ENCODE measurements at regions not wholly inside any gene's neighbourhood (a gene's known extent, or its start where the extent isn't known, plus 50 kb on each side); places are given as distances from the start of the nearest gene placed in this dataset.

- H2BK120ac ChIP-seq (replicated peaks; ENCODE audit: low read depth, low read length), result no peak overlapping the region
- H3K4me2 ChIP-seq (ENCODE audit: insufficient read depth in 1 of 2, low read depth in 2 of 2, low read length in 2 of 2), result peak overlapping the region; percentile 95 to 96; a peak in 3 of 4 replicates
- H3K18ac ChIP-seq (ENCODE audit: extremely low read depth, low read length), result peak overlapping the region; percentile 39; the same call in 1 of the 2 replicates
- no peak overlapping the region for H3K14ac ChIP-seq (ENCODE audit: insufficient read length)
- H3K79me1 ChIP-seq (ENCODE audit: low read depth, low read length), result no peaks in the 10 kb centered on the region
- H3K27me3 ChIP-seq (replicated peaks in 1 of 4; ENCODE audit: control insufficient read depth in 3 of 4, extremely low read depth in 1 of 4, insufficient read depth in 3 of 4, low read length in 3 of 4), result peaks cover 0 to 23% (median 13%) of the 10 kb centered on the region in 4 experiments
- H3K4me3 ChIP-seq (ENCODE audit: extremely low read depth in 1 of 4, insufficient read depth in 2 of 4, low read depth in 3 of 4, low read length in 4 of 4), result peak overlapping the region; percentile 53 to 81 (median 71)
- H3K4me1 ChIP-seq (replicated peaks in 1 of 4; ENCODE audit: control insufficient read depth in 3 of 4, insufficient read depth in 4 of 4, low read length in 3 of 4), result peaks cover 0 to 8% (median 0%) of the 10 kb centered on the region in 4 experiments; a peak in 3 of 7 replicates
- H4K8ac ChIP-seq (ENCODE audit: extremely low read depth, insufficient read depth, low read length), result peak overlapping the region; percentile 76; the same call in 1 of the 2 replicates
- H3K9ac ChIP-seq (replicated peaks in 1 of 4; ENCODE audit: extremely low read depth in 1 of 4, low read depth in 3 of 4, low read length in 3 of 4), result peak overlapping the region in 2 of 4 experiments; percentile 10 to 44; a peak in 3 of 7 replicates
- 2% methylated on average over 34 of the region's 35 CpGs; no CpG with 5 or more reads in 1 of the 2 experiments for WGBS, 2 experiments (ENCODE audit: extremely low coverage in 1 of 2, insufficient coverage in 1 of 2, insufficient read length in 1 of 2, insufficient replicate concordance in 2 of 2, low coverage in 1 of 2, low lambda C conversion rate in 2 of 2, missing lambda C conversion rate in 1 of 2)
- H4K20me1 ChIP-seq (replicated peaks in 1 of 2; ENCODE audit: control insufficient read depth in 1 of 2, insufficient read depth in 2 of 2, low read length in 2 of 2), result no peaks in the 10 kb centered on the region
- FAIRE-seq (no peak), DNase-seq (ENCODE audit: low read depth in 1 of 2, low spot score in 2 of 2) (peak in 1 of 2 experiments; percentile 56)
- no peak overlapping the region for H3K23ac ChIP-seq (ENCODE audit: insufficient read length)
- POLR2A ChIA-PET (ENCODE audit: partially characterized antibody), result interaction anchor here (0.6 to 0.7 kb wide), 2 partner anchors 11 to 697 kb away, joined by 3 read pairs; no protein-coding TSS in a partner anchor
- no peak overlapping the region for H2BK12ac ChIP-seq (ENCODE audit: low read depth, low read length)
- H2AFZ ChIP-seq (ENCODE audit: low read length), result peak overlapping the region; percentile 94
- H3K27ac ChIP-seq (ENCODE audit: low read depth, low read length), result no peak overlapping the region
- no peaks in the 10 kb centered on the region for H3K79me2 ChIP-seq (ENCODE audit: control insufficient read depth in 1 of 2, insufficient read depth in 2 of 2, low read length in 2 of 2)
- peak overlapping the region; percentile 22; the same call in 1 of the 2 replicates for H2BK15ac ChIP-seq (ENCODE audit: low read length)
- H3K56ac ChIP-seq (replicated peaks; ENCODE audit: insufficient read length, low read depth, low read length), result peak overlapping the region; percentile 56
- no peak overlapping the region for H2BK20ac ChIP-seq (ENCODE audit: low read length)
- H3K9me3 ChIP-seq (ENCODE audit: insufficient read depth in 2 of 2, low read depth in 1 of 2, low read length in 1 of 2), result no peaks in the 10 kb centered on the region
- no peaks in the 10 kb centered on the region for H3K36me3 ChIP-seq (ENCODE audit: control insufficient read depth in 2 of 4, insufficient read depth in 4 of 4, low read length in 3 of 4)
- H3K23me2 ChIP-seq (ENCODE audit: low read depth, low read length), result peaks cover 27% of the 10 kb centered on the region
- H4K91ac ChIP-seq (replicated peaks; ENCODE audit: insufficient read length, low read length), result peak overlapping the region; percentile 10
- H4K5ac ChIP-seq (ENCODE audit: insufficient read length, low read depth, low read length), result no peak overlapping the region
- H2BK5ac ChIP-seq (ENCODE audit: low read depth, low read length), result peak overlapping the region; percentile 13; the same call in 1 of the 2 replicates
- no peak overlapping the region for H2AK5ac ChIP-seq (ENCODE audit: low read depth, low read length)
- CTCF ChIA-PET (ENCODE audit: partially characterized antibody), result interaction anchor here (0.7 to 3.0 kb wide), 12 partner anchors 9 to 486 kb away, joined by 3 to 20 read pairs (median 4); no protein-coding TSS in a partner anchor
- H3K4ac ChIP-seq (replicated peaks; ENCODE audit: insufficient read length, low read depth, low read length), result no peak overlapping the region
- TF ChIP-seq HDAC6 (IDR thresholded peaks at IDR 0.05; ENCODE audit: low read depth, low read length), result no peak
- no peak for TF ChIP-seq CTCF (IDR thresholded peaks at IDR 0.05; ENCODE audit: control extremely low read depth in 1 of 3, insufficient read depth in 1 of 3, low read depth in 1 of 3, low read length in 3 of 3)
- TF ChIP-seq POLR2A (IDR thresholded peaks at IDR 0.05; ENCODE audit: control extremely low read depth in 1 of 2, low read depth in 2 of 2, low read length in 2 of 2), result no peak
- no peak for TF ChIP-seq NRF1 (IDR thresholded peaks at IDR 0.05; ENCODE audit: low read depth, low read length)
- no peak for TF ChIP-seq ATF3 (IDR thresholded peaks at IDR 0.05; ENCODE audit: insufficient read depth, low read depth, low read length)
- TF ChIP-seq KDM5A (IDR thresholded peaks at IDR 0.05; ENCODE audit: low read length), result no peak
- TF ChIP-seq CBX8 (IDR thresholded peaks at IDR 0.05; ENCODE audit: borderline replicate concordance, low read depth, low read length), result no peak
- TF ChIP-seq ASH2L (IDR thresholded peaks at IDR 0.05; ENCODE audit: low read length), result no peak
- peak; percentile 68 for TF ChIP-seq EZH2 (IDR thresholded peaks at IDR 0.05; ENCODE audit: low read depth, low read length, severe bottlenecking)
- no peak for TF ChIP-seq BACH1 (IDR thresholded peaks at IDR 0.05; ENCODE audit: low read length)
These were observed 730.5 kb downstream of the ZWINT start for GRCh38 chr10:55630491-55631056.

Data from H1 (cell line).